ENCODE measurements at regions not wholly inside any gene's neighbourhood (a gene's known extent, or its start where the extent isn't known, plus 50 kb on each side); places are given as distances from the start of the nearest gene placed in this dataset.

DNA sequence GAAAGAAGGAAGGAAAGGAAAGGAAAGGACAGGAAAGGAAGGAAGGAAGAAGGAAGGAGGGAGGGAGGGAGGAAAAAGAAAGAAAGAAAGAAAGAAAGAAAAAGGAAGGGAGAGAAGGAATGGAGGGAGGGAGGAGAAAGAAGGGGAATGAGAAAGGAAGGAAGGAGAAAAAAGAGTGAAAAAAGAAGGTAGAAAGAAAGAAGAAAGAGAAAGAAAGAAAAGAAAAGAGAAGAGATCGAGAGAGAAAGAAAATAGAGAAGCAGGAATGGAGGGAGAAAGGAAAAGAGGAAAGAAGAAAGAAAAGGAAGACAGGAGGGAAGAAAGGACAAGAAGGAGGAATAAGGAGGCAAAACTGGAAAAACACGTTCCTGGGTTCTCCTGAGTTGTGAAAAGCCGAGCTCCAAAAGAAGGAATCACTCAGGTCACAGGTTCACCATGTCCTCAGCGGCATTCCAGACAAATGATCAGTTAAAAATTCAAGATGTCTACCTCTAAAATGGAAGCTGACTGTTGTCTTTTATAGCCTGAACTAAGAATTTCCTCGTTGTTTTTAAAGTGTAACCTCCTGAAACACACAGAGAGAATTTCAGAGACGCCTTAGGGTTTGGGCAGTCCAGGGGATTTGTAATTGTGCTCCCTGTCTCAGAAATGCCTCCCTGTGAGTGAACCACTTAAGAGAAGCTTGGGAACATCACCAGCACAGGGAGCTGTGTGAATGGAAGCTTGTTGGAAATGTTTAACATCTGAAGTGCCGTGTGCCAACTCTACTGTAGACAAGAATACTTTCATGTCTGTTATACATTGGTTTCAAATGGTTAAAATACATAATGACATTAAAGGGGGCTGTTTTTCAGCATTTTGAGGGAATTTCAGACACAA, 80.7 kb downstream of the INHBA start:
- no peaks in the 10 kb centered on the region; a peak in 2 of 5 replicates for H3K9me3 Mint-ChIP-seq
- H3K18ac ChIP-seq (ENCODE audit: insufficient read length, low read depth, low read length) = no peak overlapping the region
- no peak overlapping the region for H3K4me2 ChIP-seq (ENCODE audit: insufficient read depth, insufficient read length, low read length)
- H3K4ac ChIP-seq (ENCODE audit: low read depth, low read length) = no peak overlapping the region
- H2AFZ ChIP-seq (ENCODE audit: low read length) = no peak overlapping the region
- no peaks in the 10 kb centered on the region for H4K20me1 ChIP-seq (ENCODE audit: control insufficient read depth, insufficient read depth, insufficient read length)
- no peak overlapping the region for H2BK15ac ChIP-seq (ENCODE audit: low read depth, low read length)
- H3K27me3 ChIP-seq (ENCODE audit: insufficient read depth, low read length) = no peaks in the 10 kb centered on the region
- no peak overlapping the region for H2BK20ac ChIP-seq (ENCODE audit: low read depth, low read length, poor library complexity, severe bottlenecking)
- H3K9me3 ChIP-seq (ENCODE audit: control insufficient read depth, low read depth, low read length) = no peaks in the 10 kb centered on the region
- H3K23ac ChIP-seq (ENCODE audit: insufficient read length, low read depth, low read length) = no peak overlapping the region
- no peak overlapping the region for H3K4me3 Mint-ChIP-seq
- 100% methylated on average over 1 of the region's 7 CpGs for WGBS (ENCODE audit: extremely low coverage, insufficient read length, low lambda C conversion rate)
- H3K79me2 ChIP-seq (ENCODE audit: insufficient read depth, low read length) = no peaks in the 10 kb centered on the region
- no peak overlapping the region for H2BK5ac ChIP-seq (ENCODE audit: insufficient read length, low read length)
- no peak overlapping the region for H4K8ac ChIP-seq (replicated peaks; ENCODE audit: insufficient read length, low read depth, low read length)
- H3K14ac ChIP-seq (ENCODE audit: insufficient read depth, low read length) = no peak overlapping the region
- H2BK12ac ChIP-seq (ENCODE audit: insufficient read length, low read depth, low read length) = no peak overlapping the region
- H3K27me3 Mint-ChIP-seq (ENCODE audit: low read depth) = no peaks in the 10 kb centered on the region
- H4K5ac ChIP-seq (ENCODE audit: insufficient read length, low read depth, low read length) = no peak overlapping the region
- no peaks in the 10 kb centered on the region; the same call in 1 of the 2 replicates for H3K4me1 ChIP-seq (ENCODE audit: insufficient read depth, low read length)
- H3K23me2 ChIP-seq (ENCODE audit: insufficient read length, low read depth, low read length, poor library complexity, severe bottlenecking) = no peaks in the 10 kb centered on the region
- no peak overlapping the region for H3T11ph ChIP-seq (ENCODE audit: low read length)
- no peak for DNase-seq
- no peak overlapping the region for H2AK5ac ChIP-seq (ENCODE audit: insufficient read length, low read length)
- H2BK120ac ChIP-seq (ENCODE audit: low read depth, low read length, poor library complexity, severe bottlenecking) = no peak overlapping the region
- no peak overlapping the region for H3K9ac ChIP-seq (ENCODE audit: extremely low read depth, insufficient read length, low read length)
- H3K36me3 Mint-ChIP-seq (ENCODE audit: insufficient read depth in 1 of 3, low read depth in 3 of 3) = peaks cover 0 to 4% (median 0%) of the 10 kb centered on the region in 3 experiments; a peak in 4 of 7 replicates
- peaks cover 21 to 25% of the 10 kb centered on the region in 2 experiments for H3K4me1 Mint-ChIP-seq
- no peak overlapping the region for H3K56ac ChIP-seq (ENCODE audit: insufficient read length, low read depth, low read length)
- no peak overlapping the region for H4K91ac ChIP-seq (ENCODE audit: insufficient read length, low read depth, low read length)
- H3K79me1 ChIP-seq (ENCODE audit: insufficient read depth, low read depth, low read length, poor library complexity, severe bottlenecking) = no peaks in the 10 kb centered on the region
- no peak overlapping the region for H3K27ac ChIP-seq (ENCODE audit: insufficient read length, low read depth, low read length)
- no peak overlapping the region for H3K27ac Mint-ChIP-seq
- TF ChIP-seq, protein P1, sequence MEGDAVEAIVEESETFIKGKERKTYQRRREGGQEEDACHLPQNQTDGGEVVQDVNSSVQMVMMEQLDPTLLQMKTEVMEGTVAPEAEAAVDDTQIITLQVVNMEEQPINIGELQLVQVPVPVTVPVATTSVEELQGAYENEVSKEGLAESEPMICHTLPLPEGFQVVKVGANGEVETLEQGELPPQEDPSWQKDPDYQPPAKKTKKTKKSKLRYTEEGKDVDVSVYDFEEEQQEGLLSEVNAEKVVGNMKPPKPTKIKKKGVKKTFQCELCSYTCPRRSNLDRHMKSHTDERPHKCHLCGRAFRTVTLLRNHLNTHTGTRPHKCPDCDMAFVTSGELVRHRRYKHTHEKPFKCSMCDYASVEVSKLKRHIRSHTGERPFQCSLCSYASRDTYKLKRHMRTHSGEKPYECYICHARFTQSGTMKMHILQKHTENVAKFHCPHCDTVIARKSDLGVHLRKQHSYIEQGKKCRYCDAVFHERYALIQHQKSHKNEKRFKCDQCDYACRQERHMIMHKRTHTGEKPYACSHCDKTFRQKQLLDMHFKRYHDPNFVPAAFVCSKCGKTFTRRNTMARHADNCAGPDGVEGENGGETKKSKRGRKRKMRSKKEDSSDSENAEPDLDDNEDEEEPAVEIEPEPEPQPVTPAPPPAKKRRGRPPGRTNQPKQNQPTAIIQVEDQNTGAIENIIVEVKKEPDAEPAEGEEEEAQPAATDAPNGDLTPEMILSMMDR (conservative IDR thresholded peaks at IDR 0.05) = no peak

All from H9 (cell line).